ENCODE measurements at regions not wholly inside any gene's neighbourhood (a gene's known extent, or its start where the extent isn't known, plus 50 kb on each side); places are given as distances from the start of the nearest gene placed in this dataset.

- ATAC-seq (ENCODE audit: low read depth), result no peak
- intact Hi-C loops (cut with micrococcal nuclease), result no loop called here
- no peaks in the 10 kb centered on the region for H3K79me2 ChIP-seq (ENCODE audit: control insufficient read depth, insufficient read depth, low read length)
- peaks cover 0 to 4% (median 0%) of the 10 kb centered on the region in 4 experiments for H3K27me3 ChIP-seq (replicated peaks in 1 of 4; ENCODE audit: control extremely low read depth in 1 of 4, control insufficient read depth in 3 of 4, insufficient read depth in 4 of 4, low read length in 3 of 4)
- no peak overlapping the region for H3K27ac Mint-ChIP-seq
- H2AFZ ChIP-seq (ENCODE audit: insufficient read depth, low read depth, low read length, poor library complexity, severe bottlenecking), result no peak overlapping the region
- no peak overlapping the region for H3K4me3 ChIP-seq (ENCODE audit: control extremely low read depth in 1 of 5, extremely low read depth in 1 of 5, insufficient read depth in 1 of 5, low read depth in 2 of 5, low read length in 4 of 5)
- peaks cover 5 to 8% of the 10 kb centered on the region in 2 donors for H3K4me1 ChIP-seq (ENCODE audit: control insufficient read depth in 2 of 2, insufficient read depth in 2 of 2, low read length in 2 of 2)
- ChIA-PET CTCF (no interaction called here), POLR2A (no interaction called here)
- TF ChIP-seq, protein P1, sequence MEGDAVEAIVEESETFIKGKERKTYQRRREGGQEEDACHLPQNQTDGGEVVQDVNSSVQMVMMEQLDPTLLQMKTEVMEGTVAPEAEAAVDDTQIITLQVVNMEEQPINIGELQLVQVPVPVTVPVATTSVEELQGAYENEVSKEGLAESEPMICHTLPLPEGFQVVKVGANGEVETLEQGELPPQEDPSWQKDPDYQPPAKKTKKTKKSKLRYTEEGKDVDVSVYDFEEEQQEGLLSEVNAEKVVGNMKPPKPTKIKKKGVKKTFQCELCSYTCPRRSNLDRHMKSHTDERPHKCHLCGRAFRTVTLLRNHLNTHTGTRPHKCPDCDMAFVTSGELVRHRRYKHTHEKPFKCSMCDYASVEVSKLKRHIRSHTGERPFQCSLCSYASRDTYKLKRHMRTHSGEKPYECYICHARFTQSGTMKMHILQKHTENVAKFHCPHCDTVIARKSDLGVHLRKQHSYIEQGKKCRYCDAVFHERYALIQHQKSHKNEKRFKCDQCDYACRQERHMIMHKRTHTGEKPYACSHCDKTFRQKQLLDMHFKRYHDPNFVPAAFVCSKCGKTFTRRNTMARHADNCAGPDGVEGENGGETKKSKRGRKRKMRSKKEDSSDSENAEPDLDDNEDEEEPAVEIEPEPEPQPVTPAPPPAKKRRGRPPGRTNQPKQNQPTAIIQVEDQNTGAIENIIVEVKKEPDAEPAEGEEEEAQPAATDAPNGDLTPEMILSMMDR (IDR thresholded peaks at IDR 0.05), result no peak
- TF ChIP-seq EZH2 (IDR thresholded peaks at IDR 0.05; ENCODE audit: borderline replicate concordance, insufficient read depth, low read depth, low read length, poor library complexity, severe bottlenecking), result no peak
- H3K4me1 Mint-ChIP-seq, result peaks cover 11% of the 10 kb centered on the region
- H3K9me3 ChIP-seq (ENCODE audit: control extremely low read depth in 1 of 3, control insufficient read depth in 2 of 3, insufficient read depth in 1 of 3, low read length in 2 of 3), result peaks cover 0 to 14% (median 0%) of the 10 kb centered on the region in 3 donors
- no peak for DNase-seq
- H3K9ac ChIP-seq (ENCODE audit: low read length), result no peak overlapping the region
- H3K4me3 Mint-ChIP-seq, result no peak overlapping the region
- peaks cover 3% of the 10 kb centered on the region for H3K9me3 Mint-ChIP-seq (ENCODE audit: insufficient read depth)
- no peak overlapping the region for H3K27ac ChIP-seq (ENCODE audit: low read length in 2 of 2)
- WGBS (ENCODE audit: insufficient coverage), result 90% methylated on average over 37 of the region's 38 CpGs
- H3K4me2 ChIP-seq (replicated peaks; ENCODE audit: low read depth, low read length, poor library complexity, severe bottlenecking), result no peak overlapping the region
- H4K20me1 ChIP-seq (ENCODE audit: control insufficient read depth, insufficient read depth, low read length, poor library complexity, severe bottlenecking), result no peaks in the 10 kb centered on the region
- no peaks in the 10 kb centered on the region for H3K36me3 ChIP-seq (replicated peaks in 1 of 2; ENCODE audit: control extremely low read depth in 1 of 2, control insufficient read depth in 1 of 2, extremely low read depth in 1 of 2, insufficient read depth in 2 of 2, low read length in 1 of 2)
- H3K27me3 Mint-ChIP-seq, result peaks cover 13% of the 10 kb centered on the region
Measured at GRCh38 chrX:1031521-1032430, 180.7 kb downstream of the CRLF2 start.

DNA sequence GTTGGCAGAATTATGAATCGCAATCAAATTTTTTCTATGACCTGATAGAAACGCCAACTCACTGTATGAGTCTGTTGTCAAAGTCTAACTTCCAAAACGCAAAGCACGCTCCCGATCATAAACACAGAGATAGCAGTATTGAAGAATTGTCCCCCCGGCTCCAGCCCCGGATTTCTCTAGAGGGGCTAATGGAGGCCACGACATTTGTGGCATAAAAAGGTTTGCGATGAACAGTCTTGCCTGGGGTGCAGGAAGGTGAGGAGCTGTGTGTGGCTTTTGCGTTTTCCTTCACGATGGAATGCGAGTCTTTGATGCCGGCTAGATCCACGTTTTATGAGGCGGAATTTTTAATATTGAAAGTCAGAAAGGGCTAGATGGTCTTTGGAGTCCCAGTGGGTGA lies 183.0 kb downstream of the CRLF2 start:
- no peak for TF ChIP-seq EZH2 (IDR thresholded peaks at IDR 0.05; ENCODE audit: borderline replicate concordance, insufficient read depth, low read depth, low read length, poor library complexity, severe bottlenecking)
- TF ChIP-seq, protein P1 (IDR thresholded peaks at IDR 0.05), result no peak
- Mint-ChIP-seq H3K27me3 (peaks cover 13% of the 10 kb centered on the region), H3K4me1 (peaks cover 16% of the 10 kb centered on the region), H3K27ac (no peak overlapping the region), H3K4me3 (no peak overlapping the region), H3K9me3 (ENCODE audit: insufficient read depth) (peaks cover 3% of the 10 kb centered on the region)
- Histone ChIP-seq H3K4me2 (replicated peaks; ENCODE audit: low read depth, low read length, poor library complexity, severe bottlenecking) (no peak overlapping the region), H3K4me1 (ENCODE audit: control insufficient read depth in 2 of 2, insufficient read depth in 2 of 2, low read length in 2 of 2) (peaks cover 9 to 13% of the 10 kb centered on the region in 2 donors), H3K4me3 (ENCODE audit: control extremely low read depth in 1 of 5, extremely low read depth in 1 of 5, insufficient read depth in 1 of 5, low read depth in 2 of 5, low read length in 4 of 5) (no peak overlapping the region), H2AFZ (ENCODE audit: insufficient read depth, low read depth, low read length, poor library complexity, severe bottlenecking) (no peak overlapping the region), H3K36me3 (replicated peaks in 1 of 2; ENCODE audit: control extremely low read depth in 1 of 2, control insufficient read depth in 1 of 2, extremely low read depth in 1 of 2, insufficient read depth in 2 of 2, low read length in 1 of 2) (no peaks in the 10 kb centered on the region), H3K9ac (ENCODE audit: low read length) (no peak overlapping the region), H3K9me3 (ENCODE audit: control extremely low read depth in 1 of 3, control insufficient read depth in 2 of 3, insufficient read depth in 1 of 3, low read length in 2 of 3) (peaks cover 0 to 16% (median 0%) of the 10 kb centered on the region in 3 donors), H3K27ac (ENCODE audit: low read length in 2 of 2) (no peak overlapping the region), H4K20me1 (ENCODE audit: control insufficient read depth, insufficient read depth, low read length, poor library complexity, severe bottlenecking) (no peaks in the 10 kb centered on the region), H3K27me3 (replicated peaks in 1 of 4; ENCODE audit: control extremely low read depth in 1 of 4, control insufficient read depth in 3 of 4, insufficient read depth in 4 of 4, low read length in 3 of 4) (peaks cover 0 to 4% (median 0%) of the 10 kb centered on the region in 4 experiments), H3K79me2 (ENCODE audit: control insufficient read depth, insufficient read depth, low read length) (no peaks in the 10 kb centered on the region)
- intact Hi-C loops (cut with micrococcal nuclease), result no loop called here
- POLR2A ChIA-PET, result no interaction called here
- WGBS (ENCODE audit: insufficient coverage), result 90% methylated on average over 11 of the region's 15 CpGs
- CTCF ChIA-PET, result no interaction called here
- ATAC-seq (ENCODE audit: low read depth) (no peak), DNase-seq (no peak)
